Activated CD4-positive, alpha-beta T cell treated with anti-CD3 and anti-CD28 coated beads, Interleukin-2, Interleukin-6, amounts not matched to agents 100 ng/mL and 50 ng/mL, durations not matched to agents 16 hours and 8 hours (primary cell): ENCODE measurements at regions not wholly inside any gene's neighbourhood (a gene's known extent, or its start where the extent isn't known, plus 50 kb on each side); places are given as distances from the start of the nearest gene placed in this dataset.

Experiments used
- DNase-seq: peaks from one replicate; pipeline ENCODE4 v3.0.0-alpha.2; 2020

GRCh38 chr14:59069163-59069854 lies 119.2 kb upstream of the DAAM1 start:
- no peak for DNase-seq

GRCh38 chr14:59075506-59075905 lies 113.0 kb upstream of the DAAM1 start:
- no peak for DNase-seq

DNA sequence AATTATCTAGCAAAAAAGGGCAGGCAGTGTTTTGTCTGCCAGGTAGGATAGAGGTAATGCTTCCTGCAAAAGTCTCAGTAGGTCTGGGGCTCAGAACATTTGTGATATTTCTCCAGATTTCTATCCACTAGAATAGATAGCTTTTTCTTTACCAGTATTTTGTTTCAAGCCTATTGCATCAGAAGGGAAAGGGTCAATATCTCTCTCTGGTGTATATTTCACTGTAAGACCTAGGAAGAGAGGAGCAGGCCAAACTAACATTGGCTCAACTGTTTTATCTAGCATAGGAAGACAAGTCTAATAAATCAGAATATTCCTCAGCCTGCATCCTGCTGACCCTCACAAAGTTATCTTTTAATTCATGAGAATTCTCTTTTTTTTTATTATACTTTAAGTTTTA lies 106.7 kb upstream of the DAAM1 start:
- DNase-seq, result no peak

DNA sequence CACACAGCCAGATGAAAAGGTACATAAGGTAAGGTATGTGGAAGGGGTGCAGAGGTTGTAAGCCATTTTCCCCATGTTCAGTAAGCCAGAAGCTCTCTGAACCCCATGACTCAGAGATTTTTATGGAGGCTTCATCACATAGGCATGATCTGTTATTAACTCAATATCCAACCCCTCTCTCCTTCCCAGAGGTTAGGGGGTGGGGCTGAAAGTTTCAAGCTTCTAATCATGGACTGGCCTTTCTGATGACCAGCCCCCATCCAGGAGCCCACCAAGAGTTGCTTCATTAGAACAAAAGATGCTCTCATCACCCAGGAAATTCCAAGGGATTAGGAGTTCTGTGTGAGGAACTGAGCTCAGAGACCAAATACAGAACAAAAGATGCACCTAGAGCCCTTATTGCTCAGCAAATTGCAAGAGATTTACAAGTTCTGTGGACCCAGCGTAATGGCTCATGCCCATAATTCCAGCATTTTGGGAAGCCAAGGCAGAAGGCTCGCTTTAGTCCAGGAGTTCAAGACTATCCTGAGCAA lies 103.2 kb upstream of the DAAM1 start:
- no peak for DNase-seq

DNA sequence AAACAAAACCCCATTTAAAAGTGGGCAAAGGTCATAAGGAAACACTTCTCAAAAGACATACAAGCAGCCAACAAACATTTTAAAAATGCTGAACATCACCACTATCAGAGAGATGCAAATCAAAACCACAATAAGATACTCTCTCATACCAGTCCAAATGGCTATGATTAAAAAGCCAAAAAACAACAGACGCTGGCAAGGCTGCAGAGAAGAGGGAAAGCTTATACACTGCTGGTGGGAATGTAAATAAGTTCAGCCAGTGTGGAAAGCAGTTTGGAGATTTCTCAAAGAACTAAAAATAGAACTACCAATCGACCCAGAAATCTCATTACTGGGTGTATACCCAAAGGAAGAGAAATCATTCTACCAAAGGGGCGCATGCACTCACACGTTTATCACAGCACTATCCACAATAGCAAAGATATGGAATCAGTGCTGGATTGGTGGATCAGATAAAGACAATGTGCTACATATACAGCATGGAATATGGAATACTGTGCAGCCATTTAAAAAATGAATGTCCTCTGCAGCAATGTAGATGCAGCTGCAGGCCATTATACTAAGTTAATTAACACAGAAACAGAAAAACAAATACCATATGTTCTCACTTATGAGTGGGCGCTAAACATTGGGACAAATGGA lies 102.1 kb upstream of the DAAM1 start:
- DNase-seq, result no peak

DNA sequence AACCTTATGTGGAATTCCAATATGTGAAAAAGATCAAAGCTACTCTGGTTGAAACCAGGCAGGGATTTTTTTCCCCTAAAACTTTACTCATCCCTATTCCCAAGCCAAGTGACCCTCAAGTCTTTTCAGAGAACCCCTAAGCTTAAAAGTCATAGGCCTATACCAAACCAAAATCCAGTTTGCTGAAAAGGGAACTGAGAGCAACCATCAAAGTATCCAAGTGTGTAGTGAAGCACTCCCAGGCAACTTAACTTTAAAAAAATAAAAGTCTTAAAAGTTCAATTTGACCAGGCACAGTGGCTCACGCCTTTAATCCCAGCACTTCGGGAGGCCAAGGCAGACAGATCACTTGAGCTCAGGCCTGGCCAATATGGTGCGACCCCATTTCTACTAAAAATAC lies 101.2 kb upstream of the DAAM1 start:
- DNase-seq, result no peak

GRCh38 chr14:59087711-59088110 lies 100.8 kb upstream of the DAAM1 start:
- DNase-seq, result no peak

- DNase-seq, result no peak
Observed at GRCh38 chr14:59090572-59090971, 97.9 kb upstream of the DAAM1 start.

GRCh38 chr14:59091404-59091803 lies 97.1 kb upstream of the DAAM1 start:
- DNase-seq, result no peak

DNA sequence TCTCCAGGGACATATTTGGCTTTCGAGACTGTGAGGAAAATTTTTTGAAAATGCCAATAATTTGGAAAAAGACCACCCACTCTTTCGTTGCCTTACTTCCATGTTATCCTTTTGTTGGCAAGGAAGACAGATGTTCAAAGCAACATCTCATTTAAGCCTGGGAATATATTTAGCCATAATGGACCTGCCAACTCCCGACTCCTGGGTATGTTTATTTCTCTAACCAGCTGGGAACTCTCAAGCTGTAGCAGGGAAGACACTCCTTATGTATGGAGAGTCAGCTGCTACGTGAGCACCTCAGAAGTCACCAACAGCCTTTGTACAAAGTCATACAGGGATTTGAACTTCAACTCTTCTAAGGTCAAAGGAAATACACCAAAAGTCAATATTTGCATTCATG lies 96.5 kb upstream of the DAAM1 start:
- no peak for DNase-seq

GRCh38 chr14:59093902-59094301 lies 94.6 kb upstream of the DAAM1 start:
- no peak for DNase-seq

GRCh38 chr14:59096303-59096702 lies 92.2 kb upstream of the DAAM1 start:
- no peak for DNase-seq

GRCh38 chr14:59097681-59098080 lies 90.8 kb upstream of the DAAM1 start:
- DNase-seq, result no peak

- no peak for DNase-seq
Observed at GRCh38 chr14:59098377-59098776, 90.1 kb upstream of the DAAM1 start.

DNA sequence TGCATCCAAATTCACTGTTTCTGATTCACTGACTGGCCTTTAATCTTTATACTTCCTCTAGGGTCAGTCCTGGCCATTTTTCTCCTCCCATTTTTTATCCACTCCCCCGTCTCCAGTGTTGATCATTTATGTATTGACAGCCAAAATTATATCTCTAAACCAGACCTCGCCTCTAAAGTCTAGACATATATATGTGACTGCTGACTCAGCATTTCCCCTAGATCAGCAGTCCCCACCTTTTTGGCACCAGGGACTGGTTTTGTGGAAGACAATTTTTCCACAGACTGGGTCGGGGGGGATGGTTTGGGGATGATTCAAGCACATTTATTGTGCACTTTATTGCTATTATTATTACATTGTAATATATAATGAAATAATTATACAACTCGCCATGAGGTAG lies 88.3 kb upstream of the DAAM1 start:
- no peak for DNase-seq

- no peak for DNase-seq
Observed at GRCh38 chr14:59101476-59101875, 87.0 kb upstream of the DAAM1 start.

- no peak for DNase-seq
Observed at GRCh38 chr14:59103396-59103795, 85.1 kb upstream of the DAAM1 start.

DNA sequence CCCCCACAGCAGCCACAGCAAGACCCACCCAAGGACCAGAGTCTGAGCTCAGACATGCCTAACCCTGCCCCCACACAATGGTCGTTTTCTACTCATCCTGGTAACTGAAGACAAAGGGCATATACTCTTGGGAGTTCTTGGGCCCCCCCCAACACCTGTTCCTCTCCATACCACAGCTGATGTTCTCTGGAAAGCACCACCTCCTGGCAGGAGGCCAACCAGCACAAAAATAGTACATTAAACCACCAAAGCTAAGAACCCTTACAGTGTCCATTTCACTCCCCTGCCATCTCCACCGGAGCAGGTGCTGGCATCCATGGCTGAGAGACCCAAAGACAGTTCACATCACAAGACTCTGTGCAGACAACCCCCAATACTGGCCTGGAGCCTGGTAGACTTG lies 80.6 kb upstream of the DAAM1 start:
- DNase-seq, result no peak

DNA sequence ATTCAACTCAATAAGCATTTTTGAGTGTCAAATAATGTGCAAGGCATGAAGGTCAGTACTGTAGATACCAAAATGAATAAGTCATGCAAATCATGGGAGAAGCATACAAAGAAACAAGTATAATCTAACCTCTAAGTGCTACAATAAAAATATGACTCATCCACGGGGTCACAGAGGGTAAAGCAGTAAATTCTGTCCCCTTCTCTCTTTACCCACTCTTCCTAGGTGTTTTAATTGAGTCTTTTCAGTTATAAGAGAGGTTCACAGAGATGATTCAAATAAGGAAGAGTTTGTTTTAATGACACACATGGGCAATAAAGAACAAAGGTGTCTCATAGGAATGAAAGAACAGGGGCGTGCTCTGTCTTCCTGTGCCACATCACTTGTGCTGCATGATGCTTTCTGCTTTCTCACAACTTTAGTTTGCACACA lies 71.5 kb upstream of the DAAM1 start:
- DNase-seq, result no peak

GRCh38 chr14:59117754-59118528 lies 70.5 kb upstream of the DAAM1 start:
- DNase-seq, result no peak

DNA sequence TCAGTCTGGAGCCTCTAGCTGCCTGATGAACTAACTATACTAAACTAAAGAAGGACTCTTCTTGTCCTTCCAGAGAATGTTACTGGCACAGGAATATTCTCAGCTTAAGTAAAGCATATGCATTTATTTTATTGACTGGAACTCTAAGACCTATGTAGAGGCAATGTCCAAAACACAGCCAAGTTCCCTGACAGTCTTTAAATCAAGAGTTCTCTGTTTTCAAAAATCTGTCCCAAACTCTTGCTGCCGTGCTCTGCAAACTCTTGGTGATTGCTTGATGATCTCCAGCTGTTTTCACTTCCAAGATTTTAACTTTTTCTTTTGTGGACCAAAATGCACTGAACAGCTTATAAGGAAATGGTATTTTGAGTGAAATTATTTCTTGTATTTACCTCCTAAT lies 67.5 kb upstream of the DAAM1 start:
- no peak for DNase-seq

GRCh38 chr14:59123531-59123930 lies 64.9 kb upstream of the DAAM1 start:
- DNase-seq, result no peak

- DNase-seq, result no peak
Observed at GRCh38 chr14:59123975-59124374, 64.5 kb upstream of the DAAM1 start.

- no peak for DNase-seq
Observed at GRCh38 chr14:59125156-59125555, 63.3 kb upstream of the DAAM1 start.
